ENCODE measurements at regions not wholly inside any gene's neighbourhood (a gene's known extent, or its start where the extent isn't known, plus 50 kb on each side); places are given as distances from the start of the nearest gene placed in this dataset.

GRCh38 chr11:119970555-119971304, 167.2 kb downstream of the TRIM29 start:
- Histone ChIP-seq H3K4ac (ENCODE audit: low read depth, low read length) (no peak overlapping the region), H3K9me3 (ENCODE audit: control insufficient read depth, insufficient read depth, low read length) (no peaks in the 10 kb centered on the region), H4K8ac (ENCODE audit: low read depth in 2 of 2, low read length in 2 of 2) (no peak overlapping the region), H3K4me3 (ENCODE audit: insufficient read depth, low read depth, low read length) (no peak overlapping the region), H3K14ac (replicated peaks; ENCODE audit: low read depth, low read length) (no peak overlapping the region), H2BK20ac (ENCODE audit: low read depth, low read length) (no peak overlapping the region), H3K79me1 (ENCODE audit: low read depth in 1 of 2, low read length in 2 of 2) (no peaks in the 10 kb centered on the region), H3K9ac (ENCODE audit: low read depth, low read length) (no peak overlapping the region), H2AK5ac (ENCODE audit: low read depth, low read length) (no peak overlapping the region), H3K36me3 (ENCODE audit: control insufficient read depth, insufficient read depth, low read length) (no peaks in the 10 kb centered on the region), H3K56ac (ENCODE audit: extremely low read depth, insufficient read depth, low read length) (no peak overlapping the region), H2AK9ac (replicated peaks; ENCODE audit: low read depth, low read length, poor library complexity) (no peak overlapping the region), H4K5ac (ENCODE audit: low read depth, low read length) (no peak overlapping the region), H3K4me2 (ENCODE audit: low read depth, low read length) (no peak overlapping the region), H3K4me1 (ENCODE audit: control insufficient read depth, insufficient read depth, low read length) (no peaks in the 10 kb centered on the region), H3K27me3 (ENCODE audit: control insufficient read depth, insufficient read depth, low read length) (peaks cover 12% of the 10 kb centered on the region; the same call in 1 of the 2 replicates), H3K27ac (ENCODE audit: insufficient read depth, low read length) (no peak overlapping the region), H4K20me1 (ENCODE audit: insufficient read depth, low read length) (no peaks in the 10 kb centered on the region), H2BK120ac (ENCODE audit: low read depth, low read length) (no peak overlapping the region), H2BK5ac (ENCODE audit: low read depth, low read length, poor library complexity, severe bottlenecking) (no peak overlapping the region), H3K9me1 (ENCODE audit: insufficient read depth, low read length) (no peaks in the 10 kb centered on the region), H3K18ac (ENCODE audit: low read depth, low read length) (no peak overlapping the region), H4K91ac (ENCODE audit: insufficient read depth, low read depth, low read length) (no peak overlapping the region), H2AFZ (replicated peaks; ENCODE audit: low read length, poor library complexity) (no peak overlapping the region), H3K23ac (ENCODE audit: low read depth, low read length) (no peak overlapping the region), H2BK15ac (ENCODE audit: low read depth, low read length) (no peak overlapping the region)
- no peak for TF ChIP-seq MAZ (IDR thresholded peaks at IDR 0.05; ENCODE audit: borderline replicate concordance, low read depth, low read length)
- no peak for TF ChIP-seq MXI1 (IDR thresholded peaks at IDR 0.05; ENCODE audit: borderline replicate concordance, low read depth, low read length)
- TF ChIP-seq SMC3 (IDR thresholded peaks at IDR 0.05; ENCODE audit: low read depth, low read length): no peak
- no peak for TF ChIP-seq RAD21 (IDR thresholded peaks at IDR 0.05; ENCODE audit: low read length)
- no peak for TF ChIP-seq POLR2A (IDR thresholded peaks at IDR 0.05; ENCODE audit: low read depth, low read length)
- ChIA-PET CTCF (no interaction called here), POLR2A (ENCODE audit: unreplicated experiment) (no interaction called here)
- DNase-seq (no peak), ATAC-seq (ENCODE audit: low read depth) (no peak)
- in situ Hi-C loops (cut with MboI; ENCODE audit: low sequenced_read_pairs): no loop called here
- BruUV-seq (replicated peaks): no TSS peak
- intact Hi-C loops (cut with micrococcal nuclease): no loop called here
- dilution Hi-C loops (cut with HindIII; ENCODE audit: low sequenced_read_pairs, unreplicated experiment): no loop called here
- 33% methylated on average over 1 of the region's 15 CpGs; no CpG with 5 or more reads in 1 of the 2 experiments for WGBS, 2 experiments (ENCODE audit: extremely low coverage in 2 of 2, insufficient read length in 1 of 2)

All from IMR-90 (cell line).